ENCODE measurements at regions not wholly inside any gene's neighbourhood (a gene's known extent, or its start where the extent isn't known, plus 50 kb on each side); places are given as distances from the start of the nearest gene placed in this dataset.

DNA sequence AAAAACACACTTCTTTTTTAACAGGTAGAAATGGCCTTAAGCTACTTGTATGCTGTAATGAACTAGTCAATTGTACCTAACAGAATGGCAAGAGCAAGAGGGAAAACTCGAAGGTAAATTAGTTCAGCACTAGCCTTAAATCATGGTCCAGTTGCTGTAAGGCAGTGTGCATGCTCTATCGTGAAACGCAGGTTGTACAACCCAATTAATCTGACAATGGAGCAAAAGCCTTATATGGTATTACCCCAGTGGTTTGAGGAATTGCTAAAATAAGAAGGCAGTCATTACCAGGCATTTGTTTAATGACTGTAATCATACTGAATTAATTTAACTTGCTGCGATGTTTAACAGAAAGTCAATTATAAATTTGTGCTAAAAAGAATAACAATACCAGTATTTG is 69.3 kb upstream of the SOX4 start:
- DNase-seq = no peak

DNA sequence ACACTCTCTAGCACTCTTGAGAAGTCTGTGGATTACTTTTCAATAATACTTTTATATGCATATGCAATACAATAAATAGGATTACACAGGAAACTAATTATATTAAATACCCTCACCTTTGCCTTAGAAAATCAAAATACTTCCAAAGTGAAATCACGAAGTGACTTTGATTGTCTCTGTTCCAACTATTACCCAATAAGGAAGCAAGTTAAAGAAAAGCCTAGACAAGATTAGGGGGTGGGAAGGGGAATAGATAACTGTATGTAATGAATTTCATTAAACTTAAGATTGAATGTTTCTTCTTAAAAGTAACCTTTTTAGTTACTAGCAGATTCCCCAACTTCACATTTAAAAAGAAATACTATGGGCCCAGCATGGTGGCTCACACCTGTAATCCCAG is 66.6 kb upstream of the SOX4 start:
- DNase-seq = no peak

DNA sequence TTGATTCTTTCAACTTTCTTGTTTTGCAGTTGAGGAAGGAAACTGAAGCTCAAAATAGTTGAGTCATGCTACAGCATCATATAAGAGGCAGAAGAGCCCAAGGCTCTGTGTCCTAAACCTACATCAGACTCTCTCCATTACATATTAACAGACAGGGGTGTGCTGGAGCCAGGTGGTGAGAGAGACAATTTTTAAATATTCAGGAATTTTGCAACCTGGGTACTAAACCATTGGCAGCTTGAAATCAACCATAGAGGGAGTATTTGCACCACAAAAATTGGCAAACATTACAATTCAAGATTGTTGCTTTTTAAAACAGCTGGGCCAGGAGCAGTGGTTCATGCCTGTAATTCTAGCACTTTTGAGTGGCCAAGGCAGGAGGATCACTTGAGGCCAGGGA is 65.8 kb upstream of the SOX4 start:
- DNase-seq = no peak

DNA sequence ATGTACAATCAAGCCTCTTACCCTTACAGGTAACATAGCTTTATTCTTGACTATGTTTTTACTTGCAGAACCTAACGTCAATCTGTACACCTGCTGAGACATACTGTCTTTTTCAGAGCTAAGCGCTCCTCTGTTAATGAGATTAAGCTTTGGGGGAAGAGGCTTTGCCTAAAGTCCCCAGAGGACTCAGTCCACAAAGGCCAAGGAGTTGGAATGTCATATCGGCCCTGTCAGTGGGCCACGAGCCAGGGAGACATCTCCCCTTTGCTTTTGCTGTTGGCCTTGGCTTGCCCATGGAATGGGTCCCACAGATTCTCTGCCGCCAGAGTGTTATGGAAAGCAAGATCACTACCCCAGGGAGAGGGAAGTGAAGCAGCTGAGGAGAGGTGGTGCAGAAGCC is 64.1 kb upstream of the SOX4 start:
- peak; percentile 50 for DNase-seq

DNA sequence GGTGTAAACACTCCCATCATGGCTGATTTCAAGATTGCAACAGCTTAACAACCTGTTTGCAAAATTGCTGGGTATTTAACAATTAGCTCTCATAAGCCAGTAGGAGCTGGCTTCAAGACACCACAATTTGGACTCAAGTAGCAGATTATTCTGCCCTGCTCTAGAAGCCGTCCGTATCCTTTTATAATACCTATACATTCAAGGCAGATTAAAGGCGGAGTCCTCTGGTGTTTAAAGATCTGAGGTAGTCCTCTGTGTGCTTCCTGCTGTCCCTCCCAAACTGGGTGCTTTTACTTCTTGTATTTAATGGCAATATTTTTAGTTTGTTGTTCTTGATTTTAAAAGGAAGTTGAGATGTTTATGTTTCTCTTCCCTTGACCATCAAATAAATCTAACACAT is 62.2 kb upstream of the SOX4 start:
- DNase-seq = no peak

DNA sequence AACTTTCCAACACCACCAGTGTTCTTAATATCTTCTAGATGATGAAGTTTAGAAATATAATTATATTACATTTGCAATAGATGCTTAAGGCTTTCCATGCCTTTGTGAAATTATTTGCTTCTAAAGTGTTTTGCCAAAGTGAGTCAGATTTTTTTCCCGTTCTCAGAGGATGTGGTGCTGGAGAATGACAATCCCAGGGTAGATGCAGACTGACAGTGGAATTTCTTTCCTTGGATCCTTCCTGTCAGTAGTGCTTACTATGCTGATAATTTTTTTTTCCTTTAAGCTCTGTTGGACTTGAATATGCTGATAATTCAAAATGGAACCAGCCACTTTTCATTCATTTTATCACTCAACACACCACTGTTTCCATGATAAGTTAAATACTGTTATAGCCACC is 59.9 kb upstream of the SOX4 start:
- DNase-seq = no peak

DNA sequence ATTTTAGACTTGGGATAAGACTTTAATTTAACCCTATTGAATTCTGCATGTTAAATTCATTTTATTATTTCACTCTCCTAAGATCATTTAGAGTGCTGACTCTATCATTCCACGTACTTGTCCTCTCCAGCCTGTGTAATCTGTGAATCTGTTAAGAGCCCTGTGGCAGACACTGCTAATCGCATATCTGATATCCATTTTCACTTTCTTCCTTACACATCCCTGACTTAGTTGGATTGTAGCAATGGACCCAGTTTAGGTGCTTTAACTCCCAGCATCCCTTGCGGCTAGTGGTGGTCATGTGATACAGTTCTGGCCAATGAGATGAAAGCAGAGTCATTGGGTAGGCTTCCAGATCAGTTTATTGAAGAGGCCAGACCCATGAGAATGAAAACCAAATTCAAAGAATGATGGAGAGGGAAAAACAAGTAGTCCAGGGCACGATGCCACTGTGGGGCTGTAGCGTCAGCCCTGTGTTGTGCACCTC is 57.2 kb upstream of the SOX4 start:
- DNase-seq = no peak

DNA sequence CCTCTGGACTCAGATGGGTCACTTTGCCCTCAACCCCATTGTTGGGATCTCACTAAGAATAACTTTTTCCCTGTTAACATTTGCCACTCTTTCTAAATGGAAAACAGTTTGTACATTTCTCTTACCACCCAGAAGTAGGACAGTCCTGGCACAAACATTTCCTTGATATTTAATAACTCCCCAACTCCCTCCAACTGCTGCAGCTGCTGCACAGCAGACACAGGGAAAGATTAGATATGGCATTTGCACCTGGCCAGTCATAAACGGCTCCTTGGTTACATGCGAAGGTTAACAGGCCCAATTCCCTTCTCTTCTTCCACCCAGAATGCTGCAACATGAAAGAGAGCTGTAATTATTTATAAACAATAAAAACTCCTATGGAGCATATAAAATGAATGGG is 55.9 kb upstream of the SOX4 start:
- no peak for DNase-seq

DNA sequence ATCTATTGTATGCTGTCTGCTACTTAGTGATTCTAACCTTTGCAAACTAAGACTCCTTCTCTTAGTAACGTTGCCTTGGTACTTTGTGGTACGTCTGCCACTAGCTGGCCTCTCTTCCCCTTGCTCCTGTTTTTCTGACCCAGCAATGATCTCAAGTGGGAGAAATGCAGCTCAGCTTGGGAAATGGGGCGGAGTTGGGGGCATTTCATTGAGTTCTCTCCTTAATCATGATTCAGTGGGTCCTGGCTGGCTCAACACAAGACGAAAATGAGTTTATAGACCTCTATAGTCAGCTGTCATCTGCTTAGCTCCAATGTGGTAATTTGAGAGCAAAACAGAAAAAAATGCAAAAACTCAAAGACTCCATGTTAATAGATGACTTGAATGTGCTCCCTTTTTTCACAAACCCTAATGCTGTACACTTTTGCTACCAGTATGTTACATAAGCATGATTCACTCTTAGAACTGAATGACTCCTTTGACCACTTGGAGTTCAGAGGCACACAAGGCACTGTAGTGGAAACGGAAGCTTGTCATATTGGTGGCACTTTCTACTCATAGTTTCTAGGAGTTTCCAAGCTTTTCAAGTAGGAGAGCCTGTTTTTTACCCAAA is 55.3 kb upstream of the SOX4 start:
- DNase-seq = no peak

DNA sequence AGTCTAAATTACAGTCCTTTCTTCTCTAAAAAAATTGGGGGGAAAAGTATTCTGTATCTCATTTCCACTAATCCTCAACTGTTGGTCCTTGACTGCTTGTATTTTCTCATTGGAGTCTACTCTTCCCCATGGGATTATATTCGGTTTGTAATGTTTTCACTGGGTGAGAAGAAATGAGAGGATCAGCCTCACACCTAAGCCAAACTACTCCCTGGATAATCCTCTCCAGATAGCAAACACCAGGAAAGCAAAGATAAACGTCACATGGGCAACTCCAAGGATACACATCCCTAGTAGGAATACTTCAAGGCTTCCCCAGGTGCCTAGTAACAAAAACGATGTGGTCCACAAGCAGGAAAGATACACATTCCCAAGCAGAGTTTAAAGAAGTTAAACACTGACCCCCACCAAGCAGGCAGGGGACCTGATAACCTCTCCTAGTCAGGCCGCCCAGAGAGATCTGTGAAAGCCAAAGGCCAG is 53.9 kb upstream of the SOX4 start:
- DNase-seq = no peak

Measured in NCI-H524 treated with DMSO at 0.1 percent for 48 hours (cell line).